ENCODE measurements at regions not wholly inside any gene's neighbourhood (a gene's known extent, or its start where the extent isn't known, plus 50 kb on each side); places are given as distances from the start of the nearest gene placed in this dataset.

DNA sequence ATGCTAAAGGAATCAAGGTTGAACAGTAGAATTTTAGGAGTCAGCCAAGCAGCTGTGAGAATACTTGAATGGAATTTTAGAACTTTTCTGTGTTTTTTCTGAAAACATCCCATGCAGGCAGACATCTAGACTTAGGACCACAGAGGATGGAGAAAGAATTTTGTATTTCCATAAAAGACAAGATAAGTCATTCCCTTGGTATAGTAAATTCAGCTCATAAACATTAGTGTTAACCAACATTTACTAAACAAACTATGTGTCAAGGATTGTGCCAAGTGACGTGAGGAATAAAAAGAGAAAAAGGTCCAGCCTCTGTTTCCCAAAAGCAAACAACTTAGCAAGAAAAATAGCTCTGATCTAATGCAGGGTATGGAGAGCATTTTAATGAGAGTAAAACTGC, 210.2 kb upstream of the NR5A2 start:
- TF ChIP-seq ISL1 (CRISPR knock-in tag; IDR thresholded peaks at IDR 0.05) (no peak), ZNF8 (CRISPR knock-in tag; IDR thresholded peaks at IDR 0.05) (no peak), OSR1 (CRISPR knock-in tag; IDR thresholded peaks at IDR 0.05) (no peak), ZNF565 (CRISPR knock-in tag; conservative IDR thresholded peaks at IDR 0.05; ENCODE audit: low read depth) (no peak), ZNF70 (CRISPR knock-in tag; IDR thresholded peaks at IDR 0.05) (no peak), TOX (CRISPR knock-in tag; IDR thresholded peaks at IDR 0.05; ENCODE audit: borderline replicate concordance) (no peak), SNAI2 (CRISPR knock-in tag; IDR thresholded peaks at IDR 0.05) (no peak), CSDC2 (CRISPR knock-in tag; IDR thresholded peaks at IDR 0.05) (no peak), ESRRG (CRISPR knock-in tag; IDR thresholded peaks at IDR 0.05) (no peak), TCF4 (CRISPR knock-in tag; IDR thresholded peaks at IDR 0.05; ENCODE audit: borderline replicate concordance) (no peak), ARNTL (CRISPR knock-in tag; IDR thresholded peaks at IDR 0.05; ENCODE audit: borderline replicate concordance, low read depth) (no peak)
- TF ChIP-seq, protein P1, sequence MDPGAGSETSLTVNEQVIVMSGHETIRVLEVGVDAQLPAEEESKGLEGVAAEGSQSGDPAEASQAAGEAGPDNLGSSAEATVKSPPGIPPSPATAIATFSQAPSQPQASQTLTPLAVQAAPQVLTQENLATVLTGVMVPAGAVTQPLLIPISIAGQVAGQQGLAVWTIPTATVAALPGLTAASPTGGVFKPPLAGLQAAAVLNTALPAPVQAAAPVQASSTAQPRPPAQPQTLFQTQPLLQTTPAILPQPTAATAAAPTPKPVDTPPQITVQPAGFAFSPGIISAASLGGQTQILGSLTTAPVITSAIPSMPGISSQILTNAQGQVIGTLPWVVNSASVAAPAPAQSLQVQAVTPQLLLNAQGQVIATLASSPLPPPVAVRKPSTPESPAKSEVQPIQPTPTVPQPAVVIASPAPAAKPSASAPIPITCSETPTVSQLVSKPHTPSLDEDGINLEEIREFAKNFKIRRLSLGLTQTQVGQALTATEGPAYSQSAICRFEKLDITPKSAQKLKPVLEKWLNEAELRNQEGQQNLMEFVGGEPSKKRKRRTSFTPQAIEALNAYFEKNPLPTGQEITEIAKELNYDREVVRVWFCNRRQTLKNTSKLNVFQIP (CRISPR knock-in tag; IDR thresholded peaks at IDR 0.05; ENCODE audit: borderline replicate concordance, low read depth), result no peak
- TF ChIP-seq, protein P2, sequence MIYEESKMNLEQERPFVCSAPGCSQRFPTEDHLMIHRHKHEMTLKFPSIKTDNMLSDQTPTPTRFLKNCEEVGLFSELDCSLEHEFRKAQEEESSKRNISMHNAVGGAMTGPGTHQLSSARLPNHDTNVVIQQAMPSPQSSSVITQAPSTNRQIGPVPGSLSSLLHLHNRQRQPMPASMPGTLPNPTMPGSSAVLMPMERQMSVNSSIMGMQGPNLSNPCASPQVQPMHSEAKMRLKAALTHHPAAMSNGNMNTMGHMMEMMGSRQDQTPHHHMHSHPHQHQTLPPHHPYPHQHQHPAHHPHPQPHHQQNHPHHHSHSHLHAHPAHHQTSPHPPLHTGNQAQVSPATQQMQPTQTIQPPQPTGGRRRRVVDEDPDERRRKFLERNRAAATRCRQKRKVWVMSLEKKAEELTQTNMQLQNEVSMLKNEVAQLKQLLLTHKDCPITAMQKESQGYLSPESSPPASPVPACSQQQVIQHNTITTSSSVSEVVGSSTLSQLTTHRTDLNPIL (CRISPR knock-in tag; IDR thresholded peaks at IDR 0.05; ENCODE audit: low read depth), result no peak
- no peak for ATAC-seq

DNA sequence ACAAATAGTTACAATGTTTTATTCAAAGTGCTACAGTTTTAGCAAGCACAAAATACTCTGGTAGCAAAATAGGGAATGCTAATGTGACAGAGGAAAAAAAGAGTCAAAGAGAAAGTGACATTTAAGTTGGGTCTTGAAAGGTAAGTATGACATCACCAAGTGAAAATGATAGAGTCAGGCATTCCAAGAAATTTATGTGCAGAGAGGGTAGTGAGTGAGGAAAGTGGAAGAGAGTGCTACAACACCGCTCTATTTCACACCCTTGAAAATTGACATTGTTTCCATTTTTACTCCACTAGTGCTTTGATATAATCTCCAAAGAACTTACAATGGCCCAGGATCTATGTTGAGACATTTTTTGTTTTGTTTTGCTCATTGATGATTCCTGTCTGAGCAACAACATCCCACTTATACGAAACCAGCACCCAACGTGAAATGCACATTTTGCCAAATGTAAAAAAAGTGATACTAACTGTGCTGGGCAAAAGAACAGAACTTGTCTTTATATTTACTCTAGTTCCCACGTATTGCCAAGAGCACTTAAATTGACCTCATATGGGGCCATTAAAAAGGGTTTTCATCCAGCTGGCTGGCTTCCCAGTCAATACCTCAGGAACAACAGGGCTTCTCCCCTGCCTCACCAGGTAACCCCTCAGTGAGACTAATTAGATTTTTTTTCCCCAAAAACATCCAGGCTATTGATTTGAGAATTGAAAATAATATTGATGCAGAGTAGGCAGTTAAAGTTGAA, 206.3 kb upstream of the NR5A2 start:
- no peak for ATAC-seq
- TF ChIP-seq ZFP30 (CRISPR knock-in tag; IDR thresholded peaks at IDR 0.05), result no peak
- no peak for TF ChIP-seq ARNTL (CRISPR knock-in tag; IDR thresholded peaks at IDR 0.05; ENCODE audit: borderline replicate concordance, low read depth)
- no peak for TF ChIP-seq CSDC2 (CRISPR knock-in tag; IDR thresholded peaks at IDR 0.05)
- TF ChIP-seq ZNF8 (CRISPR knock-in tag; IDR thresholded peaks at IDR 0.05), result no peak
- TF ChIP-seq, protein P3, sequence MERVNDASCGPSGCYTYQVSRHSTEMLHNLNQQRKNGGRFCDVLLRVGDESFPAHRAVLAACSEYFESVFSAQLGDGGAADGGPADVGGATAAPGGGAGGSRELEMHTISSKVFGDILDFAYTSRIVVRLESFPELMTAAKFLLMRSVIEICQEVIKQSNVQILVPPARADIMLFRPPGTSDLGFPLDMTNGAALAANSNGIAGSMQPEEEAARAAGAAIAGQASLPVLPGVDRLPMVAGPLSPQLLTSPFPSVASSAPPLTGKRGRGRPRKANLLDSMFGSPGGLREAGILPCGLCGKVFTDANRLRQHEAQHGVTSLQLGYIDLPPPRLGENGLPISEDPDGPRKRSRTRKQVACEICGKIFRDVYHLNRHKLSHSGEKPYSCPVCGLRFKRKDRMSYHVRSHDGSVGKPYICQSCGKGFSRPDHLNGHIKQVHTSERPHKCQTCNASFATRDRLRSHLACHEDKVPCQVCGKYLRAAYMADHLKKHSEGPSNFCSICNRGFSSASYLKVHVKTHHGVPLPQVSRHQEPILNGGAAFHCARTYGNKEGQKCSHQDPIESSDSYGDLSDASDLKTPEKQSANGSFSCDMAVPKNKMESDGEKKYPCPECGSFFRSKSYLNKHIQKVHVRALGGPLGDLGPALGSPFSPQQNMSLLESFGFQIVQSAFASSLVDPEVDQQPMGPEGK (CRISPR knock-in tag; IDR thresholded peaks at IDR 0.05; ENCODE audit: borderline replicate concordance), result no peak
- TF ChIP-seq TCF4 (CRISPR knock-in tag; IDR thresholded peaks at IDR 0.05; ENCODE audit: borderline replicate concordance), result no peak
- TF ChIP-seq, protein P2 (CRISPR knock-in tag; IDR thresholded peaks at IDR 0.05; ENCODE audit: low read depth), result no peak
- TF ChIP-seq, protein P4, sequence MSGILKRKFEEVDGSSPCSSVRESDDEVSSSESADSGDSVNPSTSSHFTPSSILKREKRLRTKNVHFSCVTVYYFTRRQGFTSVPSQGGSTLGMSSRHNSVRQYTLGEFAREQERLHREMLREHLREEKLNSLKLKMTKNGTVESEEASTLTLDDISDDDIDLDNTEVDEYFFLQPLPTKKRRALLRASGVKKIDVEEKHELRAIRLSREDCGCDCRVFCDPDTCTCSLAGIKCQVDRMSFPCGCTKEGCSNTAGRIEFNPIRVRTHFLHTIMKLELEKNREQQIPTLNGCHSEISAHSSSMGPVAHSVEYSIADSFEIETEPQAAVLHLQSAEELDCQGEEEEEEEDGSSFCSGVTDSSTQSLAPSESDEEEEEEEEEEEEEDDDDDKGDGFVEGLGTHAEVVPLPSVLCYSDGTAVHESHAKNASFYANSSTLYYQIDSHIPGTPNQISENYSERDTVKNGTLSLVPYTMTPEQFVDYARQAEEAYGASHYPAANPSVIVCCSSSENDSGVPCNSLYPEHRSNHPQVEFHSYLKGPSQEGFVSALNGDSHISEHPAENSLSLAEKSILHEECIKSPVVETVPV (CRISPR knock-in tag; IDR thresholded peaks at IDR 0.05), result no peak
- no peak for TF ChIP-seq BACH2 (CRISPR knock-in tag; IDR thresholded peaks at IDR 0.05; ENCODE audit: borderline replicate concordance)
- TF ChIP-seq, protein P1 (CRISPR knock-in tag; IDR thresholded peaks at IDR 0.05; ENCODE audit: borderline replicate concordance, low read depth), result no peak
- TF ChIP-seq ZFP3 (CRISPR knock-in tag; IDR thresholded peaks at IDR 0.05), result no peak
- TF ChIP-seq SNAI2 (CRISPR knock-in tag; IDR thresholded peaks at IDR 0.05), result no peak
- no peak for TF ChIP-seq GLIS3 (CRISPR knock-in tag; IDR thresholded peaks at IDR 0.05)
- no peak for TF ChIP-seq RARB (CRISPR knock-in tag; IDR thresholded peaks at IDR 0.05)
